ENCODE measurements at regions not wholly inside any gene's neighbourhood (a gene's known extent, or its start where the extent isn't known, plus 50 kb on each side); places are given as distances from the start of the nearest gene placed in this dataset.
A peak's percentile ranks its signal among the peaks of the same experiment; 100 is the strongest.

GRCh38 chr18:73918816-73919215 lies 228.8 kb downstream of the FBXO15 start:
- H2BK5ac ChIP-seq (ENCODE audit: low read depth, low read length, poor library complexity, severe bottlenecking), result no peak overlapping the region
- no peak overlapping the region for H2AK5ac ChIP-seq (ENCODE audit: low read length, severe bottlenecking)
- H3K4me2 ChIP-seq (ENCODE audit: low read length, poor library complexity, severe bottlenecking), result no peak overlapping the region
- no peaks in the 10 kb centered on the region for H3K79me1 ChIP-seq (replicated peaks; ENCODE audit: low read length, poor library complexity, severe bottlenecking)
- H3K4me3 ChIP-seq (ENCODE audit: insufficient read depth in 1 of 2, low read depth in 1 of 2, low read length in 2 of 2), result no peak overlapping the region
- no peak overlapping the region for H3K9ac ChIP-seq (ENCODE audit: low read length)
- no peak overlapping the region for H2BK12ac ChIP-seq (ENCODE audit: low read length in 2 of 2)
- H3K18ac ChIP-seq (ENCODE audit: low read depth in 1 of 2, low read length in 2 of 2), result no peak overlapping the region
- no peaks in the 10 kb centered on the region for H3K4me1 ChIP-seq (ENCODE audit: control insufficient read depth, insufficient read depth, low read depth, low read length)
- no peak overlapping the region for H2BK120ac ChIP-seq (ENCODE audit: low read depth, low read length)
- no peak overlapping the region for H3K14ac ChIP-seq (ENCODE audit: low read length in 2 of 2)
- no peak overlapping the region for H4K8ac ChIP-seq (ENCODE audit: low read length)
- H3K9me3 ChIP-seq (ENCODE audit: control insufficient read depth, low read length), result no peaks in the 10 kb centered on the region
- H3K23ac ChIP-seq (ENCODE audit: low read length in 2 of 2), result no peak overlapping the region
- H3K4ac ChIP-seq (ENCODE audit: low read depth in 1 of 2, low read length in 2 of 2), result no peak overlapping the region
- H3K27ac ChIP-seq (ENCODE audit: low read length, poor library complexity, severe bottlenecking), result no peak overlapping the region
- no peaks in the 10 kb centered on the region for H3K27me3 ChIP-seq (ENCODE audit: control insufficient read depth in 1 of 2, insufficient read depth in 1 of 2, low read length in 2 of 2)
- WGBS, result 96% methylated on average over 5 of the region's 5 CpGs
- H4K91ac ChIP-seq (ENCODE audit: low read length), result no peak overlapping the region
- H2AFZ ChIP-seq (ENCODE audit: low read depth, low read length), result no peak overlapping the region
- no peak overlapping the region for H2BK15ac ChIP-seq (ENCODE audit: low read depth, poor library complexity, severe bottlenecking)
- no peak for DNase-seq
- no peaks in the 10 kb centered on the region for H3K36me3 ChIP-seq (ENCODE audit: control insufficient read depth in 1 of 2, insufficient read depth in 2 of 2, low read depth in 1 of 2, low read length in 2 of 2)

GRCh38 chr18:73917046-73917445 lies 230.6 kb downstream of the FBXO15 start:
- no peak overlapping the region for H2AFZ ChIP-seq (ENCODE audit: low read depth, low read length)
- no peak overlapping the region for H2BK120ac ChIP-seq (ENCODE audit: low read depth, low read length)
- no peak overlapping the region for H3K18ac ChIP-seq (ENCODE audit: low read depth in 1 of 2, low read length in 2 of 2)
- H2BK5ac ChIP-seq (ENCODE audit: low read depth, low read length, poor library complexity, severe bottlenecking), result no peak overlapping the region
- H3K9ac ChIP-seq (ENCODE audit: low read length), result no peak overlapping the region
- no peak overlapping the region for H2BK15ac ChIP-seq (ENCODE audit: low read depth, poor library complexity, severe bottlenecking)
- H3K4me1 ChIP-seq (ENCODE audit: control insufficient read depth, insufficient read depth, low read depth, low read length), result no peaks in the 10 kb centered on the region
- H3K27me3 ChIP-seq (ENCODE audit: control insufficient read depth in 1 of 2, insufficient read depth in 1 of 2, low read length in 2 of 2), result no peaks in the 10 kb centered on the region
- H4K91ac ChIP-seq (ENCODE audit: low read length), result no peak overlapping the region
- no peak overlapping the region for H3K4ac ChIP-seq (ENCODE audit: low read depth in 1 of 2, low read length in 2 of 2)
- no peak overlapping the region for H3K4me3 ChIP-seq (ENCODE audit: insufficient read depth in 1 of 2, low read depth in 1 of 2, low read length in 2 of 2)
- H4K8ac ChIP-seq (ENCODE audit: low read length), result no peak overlapping the region
- no peak overlapping the region for H3K23ac ChIP-seq (ENCODE audit: low read length in 2 of 2)
- no peaks in the 10 kb centered on the region for H3K36me3 ChIP-seq (ENCODE audit: control insufficient read depth in 1 of 2, insufficient read depth in 2 of 2, low read depth in 1 of 2, low read length in 2 of 2)
- no peak overlapping the region for H3K4me2 ChIP-seq (ENCODE audit: low read length, poor library complexity, severe bottlenecking)
- WGBS, result no CpG with 5 or more reads among the region's 1 CpG
- no peak overlapping the region for H2BK12ac ChIP-seq (ENCODE audit: low read length in 2 of 2)
- DNase-seq, result no peak
- H3K9me3 ChIP-seq (ENCODE audit: control insufficient read depth, low read length), result no peaks in the 10 kb centered on the region
- no peak overlapping the region for H3K27ac ChIP-seq (ENCODE audit: low read length, poor library complexity, severe bottlenecking)
- no peaks in the 10 kb centered on the region for H3K79me1 ChIP-seq (replicated peaks; ENCODE audit: low read length, poor library complexity, severe bottlenecking)
- H3K14ac ChIP-seq (ENCODE audit: low read length in 2 of 2), result no peak overlapping the region
- no peak overlapping the region for H2AK5ac ChIP-seq (ENCODE audit: low read length, severe bottlenecking)

GRCh38 chr18:73913505-73913904 lies 234.1 kb downstream of the FBXO15 start:
- H3K23ac ChIP-seq (ENCODE audit: low read length in 2 of 2), result no peak overlapping the region
- H3K4me2 ChIP-seq (ENCODE audit: low read length, poor library complexity, severe bottlenecking), result no peak overlapping the region
- no peaks in the 10 kb centered on the region for H3K79me1 ChIP-seq (replicated peaks; ENCODE audit: low read length, poor library complexity, severe bottlenecking)
- no peaks in the 10 kb centered on the region for H3K9me3 ChIP-seq (ENCODE audit: control insufficient read depth, low read length)
- no peaks in the 10 kb centered on the region for H3K4me1 ChIP-seq (ENCODE audit: control insufficient read depth, insufficient read depth, low read depth, low read length)
- H3K4ac ChIP-seq (ENCODE audit: low read depth in 1 of 2, low read length in 2 of 2), result no peak overlapping the region
- H4K91ac ChIP-seq (ENCODE audit: low read length), result no peak overlapping the region
- H4K8ac ChIP-seq (ENCODE audit: low read length), result no peak overlapping the region
- no peaks in the 10 kb centered on the region for H3K36me3 ChIP-seq (ENCODE audit: control insufficient read depth in 1 of 2, insufficient read depth in 2 of 2, low read depth in 1 of 2, low read length in 2 of 2)
- H2BK5ac ChIP-seq (ENCODE audit: low read depth, low read length, poor library complexity, severe bottlenecking), result no peak overlapping the region
- H3K9ac ChIP-seq (ENCODE audit: low read length), result no peak overlapping the region
- WGBS, result 92% methylated on average over 8 of the region's 8 CpGs
- H2BK12ac ChIP-seq (ENCODE audit: low read length in 2 of 2), result no peak overlapping the region
- H3K27me3 ChIP-seq (ENCODE audit: control insufficient read depth in 1 of 2, insufficient read depth in 1 of 2, low read length in 2 of 2), result no peaks in the 10 kb centered on the region
- H3K4me3 ChIP-seq (ENCODE audit: insufficient read depth in 1 of 2, low read depth in 1 of 2, low read length in 2 of 2), result no peak overlapping the region
- H2AK5ac ChIP-seq (ENCODE audit: low read length, severe bottlenecking), result no peak overlapping the region
- no peak overlapping the region for H3K18ac ChIP-seq (ENCODE audit: low read depth in 1 of 2, low read length in 2 of 2)
- H3K14ac ChIP-seq (ENCODE audit: low read length in 2 of 2), result no peak overlapping the region
- H3K27ac ChIP-seq (ENCODE audit: low read length, poor library complexity, severe bottlenecking), result no peak overlapping the region
- no peak overlapping the region for H2BK15ac ChIP-seq (ENCODE audit: low read depth, poor library complexity, severe bottlenecking)
- no peak for DNase-seq
- no peak overlapping the region for H2BK120ac ChIP-seq (ENCODE audit: low read depth, low read length)
- no peak overlapping the region for H2AFZ ChIP-seq (ENCODE audit: low read depth, low read length)

- WGBS, result 44% methylated on average over 5 of the region's 5 CpGs
- no peak overlapping the region for H2AK5ac ChIP-seq (ENCODE audit: low read length, severe bottlenecking)
- H2AFZ ChIP-seq (ENCODE audit: low read depth, low read length), result no peak overlapping the region
- peak; percentile 51 for DNase-seq
- H2BK5ac ChIP-seq (ENCODE audit: low read depth, low read length, poor library complexity, severe bottlenecking), result no peak overlapping the region
- H3K23ac ChIP-seq (ENCODE audit: low read length in 2 of 2), result no peak overlapping the region
- H3K36me3 ChIP-seq (ENCODE audit: control insufficient read depth in 1 of 2, insufficient read depth in 2 of 2, low read depth in 1 of 2, low read length in 2 of 2), result no peaks in the 10 kb centered on the region
- H3K79me1 ChIP-seq (replicated peaks; ENCODE audit: low read length, poor library complexity, severe bottlenecking), result no peaks in the 10 kb centered on the region
- no peak overlapping the region for H4K8ac ChIP-seq (ENCODE audit: low read length)
- H2BK12ac ChIP-seq (ENCODE audit: low read length in 2 of 2), result no peak overlapping the region
- H3K14ac ChIP-seq (ENCODE audit: low read length in 2 of 2), result no peak overlapping the region
- H2BK15ac ChIP-seq (ENCODE audit: low read depth, poor library complexity, severe bottlenecking), result no peak overlapping the region
- no peak overlapping the region for H3K9ac ChIP-seq (ENCODE audit: low read length)
- H2BK120ac ChIP-seq (ENCODE audit: low read depth, low read length), result no peak overlapping the region
- H3K4ac ChIP-seq (ENCODE audit: low read depth in 1 of 2, low read length in 2 of 2), result no peak overlapping the region
- H3K4me3 ChIP-seq (ENCODE audit: insufficient read depth in 1 of 2, low read depth in 1 of 2, low read length in 2 of 2), result no peak overlapping the region
- peaks cover under 1% of the 10 kb centered on the region for H3K9me3 ChIP-seq (ENCODE audit: control insufficient read depth, low read length)
- no peaks in the 10 kb centered on the region for H3K4me1 ChIP-seq (ENCODE audit: control insufficient read depth, insufficient read depth, low read depth, low read length)
- no peak overlapping the region for H3K4me2 ChIP-seq (ENCODE audit: low read length, poor library complexity, severe bottlenecking)
- H3K27me3 ChIP-seq (ENCODE audit: control insufficient read depth in 1 of 2, insufficient read depth in 1 of 2, low read length in 2 of 2), result no peaks in the 10 kb centered on the region
- H3K18ac ChIP-seq (ENCODE audit: low read depth in 1 of 2, low read length in 2 of 2), result no peak overlapping the region
- H4K91ac ChIP-seq (ENCODE audit: low read length), result no peak overlapping the region
- H3K27ac ChIP-seq (ENCODE audit: low read length, poor library complexity, severe bottlenecking), result no peak overlapping the region
Observed at GRCh38 chr18:73908323-73908722, 239.3 kb downstream of the FBXO15 start.
